WTC11 (cell line): ENCODE measurements at regions not wholly inside any gene's neighbourhood (a gene's known extent, or its start where the extent isn't known, plus 50 kb on each side); places are given as distances from the start of the nearest gene placed in this dataset.

Experiments used
- ATAC-seq: fragments of 200-7000 bp; cut with Tn5 transposase; 2 replicates; pipeline ENCODE4 v1.10.0; 2021; ENCODE audit warnings: mild to moderate bottlenecking, moderate library complexity
- CTCF ChIA-PET: fragments of 300-600 bp; sonication (Branson Sonifier 250); formaldehyde crosslinking; loops from one replicate; lab custom pipeline; 2021; ENCODE audit warnings: antibody characterized with exemption; lab: Charles Lee
- POLR2A ChIA-PET: fragments of 350-600 bp; sonication (Branson Sonifier 250); formaldehyde crosslinking; loops from one replicate; lab custom pipeline; 2021; ENCODE audit warnings: antibody characterized with exemption; lab: Charles Lee
- DNase-seq: peaks from one replicate; pipeline ENCODE4 v3.0.0; 2021; ENCODE audit warnings: low spot score
- H3K27ac Mint-ChIP-seq: 2 replicates; pipeline ENCODE4 v1.8.0; 2021; ENCODE audit warnings: mixed read lengths
- H3K27me3 Mint-ChIP-seq: 2 replicates; pipeline ENCODE4 v1.8.0; 2021; ENCODE audit warnings: low read depth, mild to moderate bottlenecking, moderate library complexity, mixed read lengths
- H3K36me3 Mint-ChIP-seq: 2 replicates; pipeline ENCODE4 v1.8.0; 2021; ENCODE audit warnings: mixed read lengths
- H3K4me1 Mint-ChIP-seq: 2 replicates; pipeline ENCODE4 v1.8.0; 2022; ENCODE audit warnings: mixed read lengths
- H3K4me3 Mint-ChIP-seq: 2 replicates; pipeline ENCODE4 v1.8.0; 2021; ENCODE audit warnings: mild to moderate bottlenecking, moderate library complexity, mixed read lengths
- H3K9me3 Mint-ChIP-seq: 2 replicates; pipeline ENCODE4 v1.8.0; 2021; ENCODE audit warnings: mixed read lengths
- CBFB ChIP-seq: sonication (generic); formaldehyde crosslinking; IDR thresholded peaks from 2 replicates; pipeline ENCODE4 v1.8.1; 2022; ENCODE audit warnings: mild to moderate bottlenecking, low read depth, missing genetic modification reagents
- ELF4 ChIP-seq: sonication (generic); formaldehyde crosslinking; IDR thresholded peaks from 2 replicates; pipeline ENCODE4 v1.8.1; 2022; ENCODE audit warnings: low read depth, mild to moderate bottlenecking, moderate library complexity, missing genetic modification reagents
- ETV6 ChIP-seq: sonication (generic); formaldehyde crosslinking; IDR thresholded peaks from 2 replicates; pipeline ENCODE4 v1.8.1; 2022; ENCODE audit warnings: mild to moderate bottlenecking, missing genetic modification reagents
- FOXP1 ChIP-seq: sonication (generic); formaldehyde crosslinking; IDR thresholded peaks from 2 replicates; pipeline ENCODE4 v1.8.0; 2022; ENCODE audit warnings: missing genetic modification reagents, mild to moderate bottlenecking, moderate library complexity, borderline replicate concordance
- GRHL2 ChIP-seq: fragments of 250-450 bp; sonication (Bioruptor Pico); IDR thresholded peaks from 2 replicates; pipeline ENCODE4 v1.8.0; 2022; ENCODE audit warnings: mild to moderate bottlenecking, moderate library complexity; ENCODE audit not compliant: insufficient replicate concordance, severe bottlenecking
- JUN ChIP-seq: sonication (generic); formaldehyde crosslinking; IDR thresholded peaks from 2 replicates; pipeline ENCODE4 v1.8.0; 2023; ENCODE audit warnings: mild to moderate bottlenecking, missing genetic modification reagents
- MXD4 ChIP-seq: fragments of 250-450 bp; sonication (Bioruptor Pico); IDR thresholded peaks from 2 replicates; pipeline ENCODE4 v1.8.0; 2021; ENCODE audit warnings: mild to moderate bottlenecking, moderate library complexity, borderline replicate concordance
- SOX15 ChIP-seq: fragments of 250-450 bp; sonication (Bioruptor Pico); IDR thresholded peaks from 2 replicates; pipeline ENCODE4 v1.9.0; 2021; ENCODE audit warnings: mild to moderate bottlenecking
- SP1 ChIP-seq: sonication (generic); formaldehyde crosslinking; conservative IDR thresholded peaks from 2 replicates; pipeline ENCODE4 v1.8.1; 2022; ENCODE audit warnings: missing genetic modification reagents
- ZNF121 ChIP-seq: sonication (generic); formaldehyde crosslinking; IDR thresholded peaks from 2 replicates; pipeline ENCODE4 v1.8.0; 2023; ENCODE audit warnings: missing genetic modification reagents
- ZNF232 ChIP-seq: sonication (generic); formaldehyde crosslinking; IDR thresholded peaks from 2 replicates; pipeline ENCODE4 v1.8.0; 2022; ENCODE audit warnings: mild to moderate bottlenecking, missing genetic modification reagents
- ZNF416 ChIP-seq: fragments of 250-450 bp; sonication (Bioruptor Pico); IDR thresholded peaks from 2 replicates; pipeline ENCODE4 v1.9.0; 2021; ENCODE audit warnings: mild to moderate bottlenecking, inconsistent platforms
- TF ChIP-seq, protein P1 (sequence below): fragments of 250-450 bp; sonication (Bioruptor Pico); IDR thresholded peaks from 2 replicates; pipeline ENCODE4 v1.9.0; 2021; ENCODE audit warnings: mild to moderate bottlenecking
- TF ChIP-seq, protein P2 (sequence below): sonication (generic); formaldehyde crosslinking; IDR thresholded peaks from 2 replicates; pipeline ENCODE4 v1.8.0; 2022; ENCODE audit warnings: mild to moderate bottlenecking, missing genetic modification reagents
- TF ChIP-seq, protein P3 (sequence below): sonication (generic); formaldehyde crosslinking; IDR thresholded peaks from 2 replicates; pipeline ENCODE4 v1.8.1; 2023; ENCODE audit warnings: mild to moderate bottlenecking, missing genetic modification reagents, moderate library complexity
- TF ChIP-seq, protein P4 (sequence below): sonication (generic); formaldehyde crosslinking; IDR thresholded peaks from 2 replicates; pipeline ENCODE4 v1.8.0; 2023; ENCODE audit warnings: missing genetic modification reagents
- TF ChIP-seq, protein P5 (sequence below): sonication (generic); formaldehyde crosslinking; IDR thresholded peaks from 2 replicates; pipeline ENCODE4 v1.8.0; 2023; ENCODE audit warnings: mild to moderate bottlenecking, missing genetic modification reagents
- TF ChIP-seq, protein P6 (sequence below): fragments of 250-450 bp; sonication (Bioruptor Pico); conservative IDR thresholded peaks from 2 replicates; pipeline ENCODE4 v1.9.0; 2021; ENCODE audit warnings: mild to moderate bottlenecking
- TF ChIP-seq, protein P7 (sequence below): sonication (generic); formaldehyde crosslinking; IDR thresholded peaks from 2 replicates; pipeline ENCODE4 v1.8.1; 2023; ENCODE audit warnings: mild to moderate bottlenecking, missing genetic modification reagents, moderate library complexity

DNA sequence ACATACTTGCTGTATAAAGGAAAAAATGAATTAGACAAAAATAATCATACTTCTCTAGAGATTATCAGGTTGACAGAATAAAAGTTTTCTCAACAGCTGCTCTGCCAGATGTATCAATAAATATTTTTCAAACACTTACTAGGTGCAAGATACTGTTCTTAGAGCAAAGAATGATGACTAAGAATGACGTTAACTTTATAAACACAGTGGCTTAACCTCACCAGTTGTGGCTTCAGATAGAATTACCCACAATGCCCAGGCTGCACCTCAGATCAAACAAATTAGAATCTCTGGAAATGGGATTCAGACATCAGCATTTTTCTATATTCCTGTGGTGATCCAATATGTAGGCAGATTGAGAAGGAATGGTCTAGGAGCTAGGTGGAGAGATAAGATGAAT, 422.4 kb upstream of the ATP11B start:
- POLR2A ChIA-PET, result no interaction called here
- Mint-ChIP-seq H3K27ac (no peak overlapping the region), H3K4me1 (peaks cover 11% of the 10 kb centered on the region), H3K9me3 (no peaks in the 10 kb centered on the region; the same call in 1 of the 2 replicates), H3K4me3 (no peak overlapping the region), H3K36me3 (no peaks in the 10 kb centered on the region), H3K27me3 (no peaks in the 10 kb centered on the region)
- TF ChIP-seq GRHL2 (CRISPR knock-in tag), result no peak
- TF ChIP-seq, protein P1, sequence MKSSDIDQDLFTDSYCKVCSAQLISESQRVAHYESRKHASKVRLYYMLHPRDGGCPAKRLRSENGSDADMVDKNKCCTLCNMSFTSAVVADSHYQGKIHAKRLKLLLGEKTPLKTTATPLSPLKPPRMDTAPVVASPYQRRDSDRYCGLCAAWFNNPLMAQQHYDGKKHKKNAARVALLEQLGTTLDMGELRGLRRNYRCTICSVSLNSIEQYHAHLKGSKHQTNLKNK (CRISPR knock-in tag), result no peak
- no peak for TF ChIP-seq SP1 (CRISPR knock-in tag)
- TF ChIP-seq ELF4 (CRISPR knock-in tag), result no peak
- TF ChIP-seq, protein P2, sequence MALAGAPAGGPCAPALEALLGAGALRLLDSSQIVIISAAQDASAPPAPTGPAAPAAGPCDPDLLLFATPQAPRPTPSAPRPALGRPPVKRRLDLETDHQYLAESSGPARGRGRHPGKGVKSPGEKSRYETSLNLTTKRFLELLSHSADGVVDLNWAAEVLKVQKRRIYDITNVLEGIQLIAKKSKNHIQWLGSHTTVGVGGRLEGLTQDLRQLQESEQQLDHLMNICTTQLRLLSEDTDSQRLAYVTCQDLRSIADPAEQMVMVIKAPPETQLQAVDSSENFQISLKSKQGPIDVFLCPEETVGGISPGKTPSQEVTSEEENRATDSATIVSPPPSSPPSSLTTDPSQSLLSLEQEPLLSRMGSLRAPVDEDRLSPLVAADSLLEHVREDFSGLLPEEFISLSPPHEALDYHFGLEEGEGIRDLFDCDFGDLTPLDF (CRISPR knock-in tag), result no peak
- no peak for TF ChIP-seq FOXP1 (CRISPR knock-in tag)
- TF ChIP-seq, protein P3, sequence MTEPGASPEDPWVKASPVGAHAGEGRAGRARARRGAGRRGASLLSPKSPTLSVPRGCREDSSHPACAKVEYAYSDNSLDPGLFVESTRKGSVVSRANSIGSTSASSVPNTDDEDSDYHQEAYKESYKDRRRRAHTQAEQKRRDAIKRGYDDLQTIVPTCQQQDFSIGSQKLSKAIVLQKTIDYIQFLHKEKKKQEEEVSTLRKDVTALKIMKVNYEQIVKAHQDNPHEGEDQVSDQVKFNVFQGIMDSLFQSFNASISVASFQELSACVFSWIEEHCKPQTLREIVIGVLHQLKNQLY (CRISPR knock-in tag), result no peak
- no peak for TF ChIP-seq MXD4 (CRISPR knock-in tag)
- TF ChIP-seq, protein P4, sequence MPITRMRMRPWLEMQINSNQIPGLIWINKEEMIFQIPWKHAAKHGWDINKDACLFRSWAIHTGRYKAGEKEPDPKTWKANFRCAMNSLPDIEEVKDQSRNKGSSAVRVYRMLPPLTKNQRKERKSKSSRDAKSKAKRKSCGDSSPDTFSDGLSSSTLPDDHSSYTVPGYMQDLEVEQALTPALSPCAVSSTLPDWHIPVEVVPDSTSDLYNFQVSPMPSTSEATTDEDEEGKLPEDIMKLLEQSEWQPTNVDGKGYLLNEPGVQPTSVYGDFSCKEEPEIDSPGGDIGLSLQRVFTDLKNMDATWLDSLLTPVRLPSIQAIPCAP, result no peak
- TF ChIP-seq SOX15, result no peak
- TF ChIP-seq ZNF121, result no peak
- TF ChIP-seq ETV6 (CRISPR knock-in tag), result no peak
- TF ChIP-seq, protein P5, sequence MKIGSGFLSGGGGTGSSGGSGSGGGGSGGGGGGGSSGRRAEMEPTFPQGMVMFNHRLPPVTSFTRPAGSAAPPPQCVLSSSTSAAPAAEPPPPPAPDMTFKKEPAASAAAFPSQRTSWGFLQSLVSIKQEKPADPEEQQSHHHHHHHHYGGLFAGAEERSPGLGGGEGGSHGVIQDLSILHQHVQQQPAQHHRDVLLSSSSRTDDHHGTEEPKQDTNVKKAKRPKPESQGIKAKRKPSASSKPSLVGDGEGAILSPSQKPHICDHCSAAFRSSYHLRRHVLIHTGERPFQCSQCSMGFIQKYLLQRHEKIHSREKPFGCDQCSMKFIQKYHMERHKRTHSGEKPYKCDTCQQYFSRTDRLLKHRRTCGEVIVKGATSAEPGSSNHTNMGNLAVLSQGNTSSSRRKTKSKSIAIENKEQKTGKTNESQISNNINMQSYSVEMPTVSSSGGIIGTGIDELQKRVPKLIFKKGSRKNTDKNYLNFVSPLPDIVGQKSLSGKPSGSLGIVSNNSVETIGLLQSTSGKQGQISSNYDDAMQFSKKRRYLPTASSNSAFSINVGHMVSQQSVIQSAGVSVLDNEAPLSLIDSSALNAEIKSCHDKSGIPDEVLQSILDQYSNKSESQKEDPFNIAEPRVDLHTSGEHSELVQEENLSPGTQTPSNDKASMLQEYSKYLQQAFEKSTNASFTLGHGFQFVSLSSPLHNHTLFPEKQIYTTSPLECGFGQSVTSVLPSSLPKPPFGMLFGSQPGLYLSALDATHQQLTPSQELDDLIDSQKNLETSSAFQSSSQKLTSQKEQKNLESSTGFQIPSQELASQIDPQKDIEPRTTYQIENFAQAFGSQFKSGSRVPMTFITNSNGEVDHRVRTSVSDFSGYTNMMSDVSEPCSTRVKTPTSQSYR (CRISPR knock-in tag), result no peak
- TF ChIP-seq, protein P6, sequence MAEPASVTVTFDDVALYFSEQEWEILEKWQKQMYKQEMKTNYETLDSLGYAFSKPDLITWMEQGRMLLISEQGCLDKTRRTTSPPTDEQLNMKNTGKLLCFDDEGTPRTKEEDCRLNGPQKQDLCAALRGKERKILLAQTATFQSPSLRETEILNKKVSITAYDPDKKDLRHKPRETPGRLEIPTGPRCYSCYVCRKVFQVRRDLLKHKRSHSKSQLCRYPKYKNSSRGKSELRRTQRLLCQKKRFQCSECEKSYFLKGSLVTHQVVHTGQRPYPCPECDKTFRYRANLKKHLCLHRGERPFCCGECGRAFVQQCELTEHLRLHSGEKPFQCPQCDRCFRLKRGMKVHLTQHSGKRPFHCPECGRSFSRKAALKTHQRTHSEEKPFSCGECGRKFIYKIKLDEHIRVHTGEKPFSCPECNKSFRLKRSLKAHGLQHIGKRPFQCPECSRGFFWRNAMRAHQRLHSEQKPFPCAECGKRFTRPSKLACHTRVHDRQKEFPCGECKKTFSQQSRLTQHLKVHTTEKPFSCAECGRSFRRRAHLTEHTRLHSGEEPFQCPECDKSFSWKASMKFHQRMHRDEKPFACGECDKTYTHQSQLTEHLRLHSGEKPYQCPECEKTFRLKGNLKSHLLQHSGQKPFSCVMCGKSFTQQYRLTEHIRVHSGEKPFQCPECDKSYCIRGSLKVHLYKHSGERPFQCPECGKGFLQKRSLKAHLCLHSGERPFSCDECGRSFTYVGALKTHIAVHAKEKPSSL (CRISPR knock-in tag), result no peak
- TF ChIP-seq ZNF232 (CRISPR knock-in tag), result no peak
- no peak for TF ChIP-seq ZNF416 (CRISPR knock-in tag)
- TF ChIP-seq, protein P7, sequence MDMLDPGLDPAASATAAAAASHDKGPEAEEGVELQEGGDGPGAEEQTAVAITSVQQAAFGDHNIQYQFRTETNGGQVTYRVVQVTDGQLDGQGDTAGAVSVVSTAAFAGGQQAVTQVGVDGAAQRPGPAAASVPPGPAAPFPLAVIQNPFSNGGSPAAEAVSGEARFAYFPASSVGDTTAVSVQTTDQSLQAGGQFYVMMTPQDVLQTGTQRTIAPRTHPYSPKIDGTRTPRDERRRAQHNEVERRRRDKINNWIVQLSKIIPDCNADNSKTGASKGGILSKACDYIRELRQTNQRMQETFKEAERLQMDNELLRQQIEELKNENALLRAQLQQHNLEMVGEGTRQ (CRISPR knock-in tag), result no peak
- no peak for TF ChIP-seq JUN (CRISPR knock-in tag)
- no peak for TF ChIP-seq CBFB (CRISPR knock-in tag)
- DNase-seq (no peak), ATAC-seq (no peak)
- CTCF ChIA-PET, result no interaction called here
